K562 (cell line): ENCODE measurements at regions not wholly inside any gene's neighbourhood (a gene's known extent, or its start where the extent isn't known, plus 50 kb on each side); places are given as distances from the start of the nearest gene placed in this dataset.

ENCODE experiments used
- ATAC-seq: fragments of 200-7000 bp; cut with Tn5 transposase; 3 replicates; pipeline ENCODE4 v1.9.1; 2020; ENCODE audit warnings: moderate library complexity
- BruUV-seq: library from RNA; stranded (reverse); fragments of 400-500 nt; replicated peaks from 2 replicates; lab custom pipeline; 2021; lab: Mats Ljungman, UMichigan
- CTCF ChIA-PET: fragments of 300-600 bp; formaldehyde crosslinking; extraction: SDS; loops from one replicate; lab custom pipeline; 2021; ENCODE audit warnings: low intra/inter-chr PET ratio; lab: Yijun Ruan, JAX
- POLR2A ChIA-PET: fragments of 300-600, 350-650 bp; sonication (Branson Sonifier 250); formaldehyde crosslinking; extraction: SDS; loops from one replicate; lab custom pipeline; 2021; ENCODE audit warnings: antibody characterized with exemption, inconsistent platforms; lab: Yijun Ruan, JAX
- DNase-seq, 4 experiments: peaks; one replicate each; pipeline versions ENCODE4 v3.0.0 to v3.0.0-alpha.2; 2011 to 2018; ENCODE audit warnings: low spot score in 3 of 4, mixed read lengths in 3 of 4; ENCODE audit errors: extremely low read depth in 1 of 4
- FAIRE-seq: peaks from 2 replicates; lab custom pipeline; 2011; peaks lifted over from hg19 to GRCh38; lab: Jason Lieb, UNC
- H2AFZ ChIP-seq: 2 replicates; pipeline ENCODE4 v1.6.0; 2011; ENCODE audit warnings: low read depth, low read length, control low read depth, inconsistent platforms
- H3K27ac ChIP-seq: fragments of 200-600 bp; 3 replicates; pipeline ENCODE4 v1.8.0; 2011; ENCODE audit warnings: low read depth, mild to moderate bottlenecking, control low read depth, inconsistent platforms, low read length, moderate library complexity, mixed read lengths; ENCODE audit errors: extremely low read depth
- H3K27me3 ChIP-seq, 2 experiments: fragments of 300-600 bp in 1 of 2; 2 replicates in 1 of 2; 3 replicates in 1 of 2; pipeline versions ENCODE4 v1.6.0 to v1.8.0; 2011; ENCODE audit warnings: inconsistent platforms in 2 of 2, low read length in 2 of 2, mild to moderate bottlenecking in 1 of 2, mixed read lengths in 1 of 2, moderate library complexity in 1 of 2; ENCODE audit not compliant: control insufficient read depth in 2 of 2, insufficient read depth in 2 of 2
- H3K36me3 ChIP-seq: fragments of 300-600 bp; 3 replicates; pipeline ENCODE4 v1.8.0; 2011; ENCODE audit warnings: mild to moderate bottlenecking, low read length, inconsistent platforms; ENCODE audit not compliant: control insufficient read depth, insufficient read depth
- H3K4me1 ChIP-seq, 2 experiments: fragments of 200-600 bp in 1 of 2; replicated peaks in 1 of 2; 2 replicates in 1 of 2; 3 replicates in 1 of 2; pipeline versions ENCODE4 v1.5.1 to v1.8.0; 2011; ENCODE audit warnings: inconsistent platforms in 2 of 2, low read length in 2 of 2, mild to moderate bottlenecking in 1 of 2, mixed read lengths in 1 of 2, moderate library complexity in 1 of 2; ENCODE audit not compliant: control insufficient read depth in 2 of 2, insufficient read depth in 2 of 2
- H3K4me2 ChIP-seq: 2 replicates; pipeline ENCODE4 v1.6.1; 2011; ENCODE audit warnings: low read length, control low read depth, inconsistent platforms, mixed read lengths; ENCODE audit not compliant: insufficient read depth
- H3K4me3 ChIP-seq: fragments of 200-600 bp; sonication (generic), shearing (Covaris generic); 2 replicates; pipeline ENCODE4 v1.5.1; 2016; ENCODE audit warnings: control low read depth, inconsistent platforms
- H3K79me2 ChIP-seq: fragments of 200-600 bp; 3 replicates; pipeline ENCODE4 v1.8.0; 2011; ENCODE audit warnings: low read length, inconsistent platforms; ENCODE audit not compliant: control insufficient read depth, insufficient read depth
- H3K9ac ChIP-seq, 2 experiments: 2 replicates each; pipeline versions ENCODE4 v1.6.0 to v1.6.1; 2011; ENCODE audit warnings: low read depth in 2 of 2, low read length in 2 of 2, control low read depth in 1 of 2, inconsistent platforms in 1 of 2, mild to moderate bottlenecking in 1 of 2, mixed read lengths in 1 of 2; ENCODE audit not compliant: insufficient read depth in 1 of 2
- H3K9me1 ChIP-seq: one replicate; pipeline ENCODE4 v1.6.0; 2011; ENCODE audit warnings: inconsistent platforms, mild to moderate bottlenecking, low read length, moderate library complexity; ENCODE audit not compliant: control insufficient read depth, insufficient read depth
- H3K9me3 ChIP-seq: replicated peaks from 2 replicates; pipeline ENCODE4 v1.5.1; 2011; ENCODE audit warnings: low read depth, low read length, inconsistent platforms; ENCODE audit not compliant: control insufficient read depth, insufficient read depth
- H4K20me1 ChIP-seq: replicated peaks from 2 replicates; pipeline ENCODE4 v1.6.1; 2011; ENCODE audit warnings: low read length, inconsistent platforms, mixed read lengths; ENCODE audit not compliant: control insufficient read depth, insufficient read depth
- CAMTA2 ChIP-seq: fragments of 250-450 bp; sonication (Bioruptor Pico); conservative IDR thresholded peaks from 2 replicates; pipeline ENCODE4 v1.5.1; 2022
- CBFA2T3 ChIP-seq: fragments of 450-650 bp; IDR thresholded peaks from 2 replicates; pipeline ENCODE4 v1.6.1; 2017
- CREB5 ChIP-seq: fragments of 250-450 bp; sonication (Bioruptor Pico); IDR thresholded peaks from 2 replicates; pipeline ENCODE4 v1.5.0; 2020; ENCODE audit warnings: mild to moderate bottlenecking
- EGR1 ChIP-seq: fragments of 450-650 bp; conservative IDR thresholded peaks from 2 replicates; pipeline ENCODE4 v1.6.1; 2017; ENCODE audit warnings: mild to moderate bottlenecking
- NCOA4 ChIP-seq: fragments of 450-650 bp; IDR thresholded peaks from 2 replicates; pipeline ENCODE4 v1.6.1; 2018; ENCODE audit warnings: mild to moderate bottlenecking; ENCODE audit not compliant: partially characterized antibody
- SMAD1 ChIP-seq: fragments of 150-350 bp; IDR thresholded peaks from 2 replicates; pipeline ENCODE4 v1.6.1; 2014; ENCODE audit warnings: low read length, low read depth; ENCODE audit not compliant: partially characterized antibody
- SPI1 ChIP-seq: IDR thresholded peaks from 2 replicates; pipeline ENCODE4 v1.6.1; 2011; ENCODE audit warnings: low read depth, low read length, control low read depth, borderline replicate concordance
- ZNF165 ChIP-seq: fragments of 250-450 bp; sonication (Bioruptor Pico); IDR thresholded peaks from 2 replicates; pipeline ENCODE4 v1.4.0; 2020; ENCODE audit warnings: borderline replicate concordance
- ZNF174 ChIP-seq: fragments of 250-450 bp; sonication (Bioruptor Pico); IDR thresholded peaks from 2 replicates; pipeline ENCODE4 v1.4.0; 2020; ENCODE audit warnings: mild to moderate bottlenecking
- ZNF197 ChIP-seq: fragments of 200-800 bp; sonication (Bioruptor generic); IDR thresholded peaks from 2 replicates; pipeline ENCODE4 v1.6.1; 2016; ENCODE audit warnings: low read depth, missing genetic modification characterization, missing compliant biosample characterization
- ZNF347 ChIP-seq: fragments of 450-650 bp; formaldehyde crosslinking; IDR thresholded peaks from 2 replicates; pipeline ENCODE4 v1.4.0; 2020; ENCODE audit warnings: low read depth, mild to moderate bottlenecking, moderate library complexity
- ZNF431 ChIP-seq: sonication (generic); formaldehyde crosslinking; IDR thresholded peaks from 2 replicates; pipeline ENCODE4 v1.8.0; 2022; ENCODE audit warnings: mild to moderate bottlenecking, missing genetic modification reagents
- ZNF445 ChIP-seq: fragments of 250-450 bp; sonication (Bioruptor Pico); IDR thresholded peaks from 2 replicates; pipeline ENCODE4 v1.4.0; 2020; ENCODE audit warnings: low read depth, mild to moderate bottlenecking, moderate library complexity
- ZNF764 ChIP-seq: fragments of 250-450 bp; sonication (Bioruptor Pico); IDR thresholded peaks from 2 replicates; pipeline ENCODE4 v1.4.0; 2020; ENCODE audit warnings: low read depth, mild to moderate bottlenecking, moderate library complexity
- ZZZ3 ChIP-seq: fragments of 450-650 bp; IDR thresholded peaks from 2 replicates; pipeline ENCODE4 v1.6.1; 2016; ENCODE audit warnings: antibody characterized with exemption, mild to moderate bottlenecking, moderate library complexity
- WGBS: fragments of 100-300 bp; shearing (Covaris generic); methylation state at CpG from one replicate; pipeline ENCODE4 v1.1.6; 2016; ENCODE audit warnings: low coverage, mixed read lengths; ENCODE audit not compliant: insufficient coverage; ENCODE audit errors: missing lambda C conversion rate; 5-methylcytosine and 5-hydroxymethylcytosine counted together
- in situ Hi-C: fragments of 300-500 bp; cut with MboI; formaldehyde crosslinking; loops from 4 replicates; pipeline ENCODE4 v1.15.0; 2018; ENCODE audit warnings: inconsistent platforms, mixed read lengths
- intact Hi-C: fragments of 100-400 bp; cut with micrococcal nuclease; formaldehyde crosslinking; loops from 2 replicates; pipeline ENCODE4 v1.14.2; 2022
- TF ChIP-seq, protein P1 (sequence below): fragments of 250-450 bp; sonication (Bioruptor Pico); IDR thresholded peaks from 2 replicates; pipeline ENCODE4 v1.5.0; 2021

DNA sequence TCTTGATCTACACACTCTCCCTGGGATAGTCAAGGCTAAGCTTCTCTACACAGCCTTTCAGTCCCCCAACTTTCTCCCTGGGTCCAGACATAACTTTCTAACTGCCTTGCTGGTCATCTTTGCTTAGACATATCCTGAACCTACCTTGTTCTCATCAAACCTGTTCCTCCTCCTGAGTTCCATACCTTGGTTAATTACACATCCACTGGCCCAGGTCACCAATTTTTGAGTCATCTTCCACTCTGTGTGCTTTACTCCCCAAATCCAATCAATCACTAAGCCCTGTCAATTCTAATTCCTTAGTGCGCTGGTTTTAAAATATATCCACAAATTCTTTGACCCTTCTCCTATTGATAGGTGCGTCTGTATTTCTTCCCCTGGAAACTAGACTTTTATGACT is 107.0 kb downstream of the EVX1 start:
- intact Hi-C loops (no loop called here), in situ Hi-C loops (no loop called here)
- Histone ChIP-seq H3K9me1 (no peaks in the 10 kb centered on the region), H2AFZ (no peak overlapping the region), H4K20me1 (no peaks in the 10 kb centered on the region; the same call in 1 of the 2 replicates), H3K79me2 (no peaks in the 10 kb centered on the region), H3K9ac (no peak overlapping the region), H3K27me3 (peaks cover 13 to 15% of the 10 kb centered on the region in 2 experiments), H3K27ac (no peak overlapping the region), H3K9me3 (no peaks in the 10 kb centered on the region), H3K4me2 (no peak overlapping the region), H3K4me3 (no peak overlapping the region), H3K4me1 (no peaks in the 10 kb centered on the region), H3K36me3 (no peaks in the 10 kb centered on the region)
- POLR2A ChIA-PET, result interaction anchor here (1.6 kb wide), 1 partner anchor 12 kb away, joined by 3 read pairs; no protein-coding TSS in a partner anchor
- DNase-seq, result no peak
- no TSS peak for BruUV-seq
- no peak for FAIRE-seq
- 0% methylated on average over 2 of the region's 2 CpGs for WGBS
- ATAC-seq, result no peak
- CTCF ChIA-PET, result no interaction called here
- TF ChIP-seq NCOA4 (no peak), ZNF445 (no peak), ZZZ3 (no peak), ZNF431 (CRISPR knock-in tag) (no peak), ZNF165 (CRISPR knock-in tag) (no peak), CREB5 (no peak), CAMTA2 (CRISPR knock-in tag) (no peak), SPI1 (no peak), ZNF764 (CRISPR knock-in tag) (no peak), ZNF174 (no peak), SMAD1 (no peak), EGR1 (no peak), ZNF197 (CRISPR knock-in tag) (no peak), CBFA2T3 (no peak), ZNF347 (CRISPR knock-in tag) (no peak)
- TF ChIP-seq, protein P1, sequence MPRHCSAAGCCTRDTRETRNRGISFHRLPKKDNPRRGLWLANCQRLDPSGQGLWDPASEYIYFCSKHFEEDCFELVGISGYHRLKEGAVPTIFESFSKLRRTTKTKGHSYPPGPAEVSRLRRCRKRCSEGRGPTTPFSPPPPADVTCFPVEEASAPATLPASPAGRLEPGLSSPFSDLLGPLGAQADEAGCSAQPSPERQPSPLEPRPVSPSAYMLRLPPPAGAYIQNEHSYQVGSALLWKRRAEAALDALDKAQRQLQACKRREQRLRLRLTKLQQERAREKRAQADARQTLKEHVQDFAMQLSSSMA, result no peak
